Keratinocyte (primary cell): ENCODE measurements at regions not wholly inside any gene's neighbourhood (a gene's known extent, or its start where the extent isn't known, plus 50 kb on each side); places are given as distances from the start of the nearest gene placed in this dataset.

ENCODE experiments used
- DNase-seq: peaks from one replicate; pipeline ENCODE4 v3.0.0-alpha.2; 2011; ENCODE audit warnings: low read depth, missing footprints, low spot score
- FAIRE-seq: peaks from 2 replicates; lab custom pipeline; 2011; peaks lifted over from hg19 to GRCh38; lab: Jason Lieb, UNC
- H2AFZ ChIP-seq: 2 replicates; pipeline ENCODE4 v1.6.0; 2012; ENCODE audit warnings: low read length, control low read depth, inconsistent platforms; ENCODE audit not compliant: control insufficient read depth
- H3K27ac ChIP-seq: 2 replicates; pipeline ENCODE4 v1.5.1; 2011; ENCODE audit warnings: low read length; ENCODE audit not compliant: control insufficient read depth, insufficient read depth
- H3K27me3 ChIP-seq: 3 replicates; pipeline ENCODE4 v1.6.0; 2011; ENCODE audit warnings: low read length; ENCODE audit not compliant: control insufficient read depth, insufficient read depth; ENCODE audit errors: extremely low read depth
- H3K36me3 ChIP-seq, 2 experiments: 2 replicates in 1 of 2; 3 replicates in 1 of 2; pipeline ENCODE4 v1.5.1; 2011; ENCODE audit warnings: low read length in 2 of 2, mild to moderate bottlenecking in 1 of 2; ENCODE audit not compliant: control insufficient read depth in 2 of 2, insufficient read depth in 2 of 2; ENCODE audit errors: extremely low read depth in 1 of 2
- H3K4me1 ChIP-seq: 3 replicates; pipeline ENCODE4 v1.5.1; 2011; ENCODE audit warnings: low read length; ENCODE audit not compliant: control insufficient read depth, insufficient read depth; ENCODE audit errors: extremely low read depth
- H3K4me2 ChIP-seq: 3 replicates; pipeline ENCODE4 v1.6.0; 2011; ENCODE audit warnings: low read depth, low read length; ENCODE audit not compliant: control insufficient read depth, insufficient read depth; ENCODE audit errors: extremely low read depth
- H3K4me3 ChIP-seq, 3 experiments: fragments of 200-600 bp in 1 of 3; sonication (generic) in 1 of 3; 2 replicates in 2 of 3; 3 replicates in 1 of 3; pipeline ENCODE4 v1.5.1; 2011 to 2016; ENCODE audit warnings: low read length in 3 of 3, mild to moderate bottlenecking in 3 of 3, control low read depth in 2 of 3, inconsistent platforms in 1 of 3, low read depth in 1 of 3, mixed read lengths in 1 of 3, mixed run types in 1 of 3, moderate library complexity in 1 of 3; ENCODE audit not compliant: control insufficient read depth in 2 of 3, insufficient read depth in 2 of 3; ENCODE audit errors: extremely low read depth in 1 of 3
- H3K79me2 ChIP-seq: 2 replicates; pipeline ENCODE4 v1.6.0; 2012; ENCODE audit warnings: low read length; ENCODE audit not compliant: control insufficient read depth, insufficient read depth
- H3K9ac ChIP-seq: 3 replicates; pipeline ENCODE4 v1.6.0; 2011; ENCODE audit warnings: low read length; ENCODE audit not compliant: control insufficient read depth, insufficient read depth; ENCODE audit errors: extremely low read depth
- H3K9me1 ChIP-seq: 3 replicates; pipeline ENCODE4 v1.6.0; 2011; ENCODE audit warnings: low read length; ENCODE audit not compliant: control insufficient read depth, insufficient read depth; ENCODE audit errors: extremely low read depth
- H3K9me3 ChIP-seq: 2 replicates; pipeline ENCODE4 v1.5.1; 2012; ENCODE audit warnings: low read depth, low read length; ENCODE audit not compliant: control insufficient read depth
- H4K20me1 ChIP-seq: 3 replicates; pipeline ENCODE4 v1.6.0; 2011; ENCODE audit warnings: low read length; ENCODE audit not compliant: control insufficient read depth, insufficient read depth; ENCODE audit errors: extremely low read depth
- CTCF ChIP-seq, 3 experiments: IDR thresholded peaks in 1 of 3; conservative IDR thresholded peaks in 1 of 3; optimal IDR thresholded peaks in 1 of 3; 2 replicates in 2 of 3; 3 replicates in 1 of 3; pipeline versions ENCODE3 to v1.5.1; 2011; ENCODE audit warnings: low read length in 3 of 3, mild to moderate bottlenecking in 3 of 3, moderate library complexity in 2 of 3, control low read depth in 1 of 3, inconsistent platforms in 1 of 3; ENCODE audit not compliant: insufficient read depth in 2 of 3; ENCODE audit errors: extremely low read depth in 1 of 3
- EZH2 ChIP-seq: IDR thresholded peaks from one replicate; pipeline ENCODE4 v1.6.1; 2012; ENCODE audit warnings: inconsistent platforms, mild to moderate bottlenecking, low read length, moderate library complexity
- dilution Hi-C: fragments of 300-500 bp; cut with MboI; formaldehyde crosslinking; loops from one replicate; pipeline ENCODE4 v1.7.0; 2020; ENCODE audit warnings: low sequenced_read_pairs; ENCODE audit not compliant: extremely low pct_ligation_motif_present

DNA sequence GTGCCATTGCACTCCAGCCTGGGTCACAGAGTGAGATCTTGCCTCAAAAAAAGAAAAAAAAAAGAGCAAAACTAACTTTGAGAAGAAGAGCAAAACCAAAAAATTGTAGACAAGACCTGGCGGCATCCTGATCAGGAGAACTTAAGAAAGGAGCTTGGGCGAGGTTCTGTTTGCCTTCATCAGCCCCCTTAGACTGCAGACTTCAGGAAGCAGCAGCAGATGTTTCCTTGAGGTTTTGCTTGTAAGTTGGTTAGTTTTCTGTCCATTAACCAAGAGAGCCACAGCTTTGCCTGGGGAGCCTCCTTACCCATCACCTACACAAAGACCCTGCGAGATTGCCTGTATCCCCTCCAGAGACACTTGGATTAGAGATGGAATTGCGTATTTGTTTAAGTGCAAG lies 189.0 kb downstream of the AACS start:
- FAIRE-seq (no peak), DNase-seq (no peak)
- H4K20me1 ChIP-seq, result no peaks in the 10 kb centered on the region
- no peak overlapping the region for H3K27ac ChIP-seq
- H3K4me3 ChIP-seq, result no peak overlapping the region
- no peak overlapping the region for H3K9ac ChIP-seq
- dilution Hi-C loops, result no loop called here
- H3K4me1 ChIP-seq, result no peaks in the 10 kb centered on the region
- H2AFZ ChIP-seq, result no peak overlapping the region
- no peaks in the 10 kb centered on the region for H3K9me1 ChIP-seq
- H3K9me3 ChIP-seq, result no peaks in the 10 kb centered on the region
- TF ChIP-seq CTCF (optimal IDR thresholded peaks at IDR 0.05 in 1 of 3, IDR thresholded peaks at IDR 0.05 in 1 of 3, conservative IDR thresholded peaks at IDR 0.05 in 1 of 3; ENCODE audit: extremely low read depth in 1 of 3, insufficient read depth in 2 of 3, low read length in 3 of 3) (no peak), EZH2 (no peak)
- H3K27me3 ChIP-seq, result no peaks in the 10 kb centered on the region
- no peak overlapping the region for H3K4me2 ChIP-seq
- no peaks in the 10 kb centered on the region for H3K36me3 ChIP-seq
- no peaks in the 10 kb centered on the region for H3K79me2 ChIP-seq

- dilution Hi-C loops, result no loop called here
- Histone ChIP-seq H3K9me1 (no peaks in the 10 kb centered on the region), H3K4me3 (no peak overlapping the region), H3K36me3 (no peaks in the 10 kb centered on the region), H3K9ac (no peak overlapping the region), H3K79me2 (no peaks in the 10 kb centered on the region), H3K27me3 (no peaks in the 10 kb centered on the region), H3K9me3 (no peaks in the 10 kb centered on the region), H3K4me1 (no peaks in the 10 kb centered on the region), H3K27ac (no peak overlapping the region), H2AFZ (no peak overlapping the region), H4K20me1 (no peaks in the 10 kb centered on the region), H3K4me2 (no peak overlapping the region)
- DNase-seq, result no peak
- no peak for FAIRE-seq
- no peak for TF ChIP-seq CTCF (optimal IDR thresholded peaks at IDR 0.05 in 1 of 3, IDR thresholded peaks at IDR 0.05 in 1 of 3, conservative IDR thresholded peaks at IDR 0.05 in 1 of 3; ENCODE audit: extremely low read depth in 1 of 3, insufficient read depth in 2 of 3, low read length in 3 of 3)
- TF ChIP-seq EZH2, result no peak
Observed at GRCh38 chr12:125254856-125255255, 189.6 kb downstream of the AACS start.
